DMS79 treated with DMSO at 0.1 percent for 48 hours (cell line): ENCODE measurements at regions not wholly inside any gene's neighbourhood (a gene's known extent, or its start where the extent isn't known, plus 50 kb on each side); places are given as distances from the start of the nearest gene placed in this dataset.

ENCODE experiments used
- DNase-seq: peaks from one replicate; lab custom pipeline; 2025; lab: John Stamatoyannopoulos, UW

DNA sequence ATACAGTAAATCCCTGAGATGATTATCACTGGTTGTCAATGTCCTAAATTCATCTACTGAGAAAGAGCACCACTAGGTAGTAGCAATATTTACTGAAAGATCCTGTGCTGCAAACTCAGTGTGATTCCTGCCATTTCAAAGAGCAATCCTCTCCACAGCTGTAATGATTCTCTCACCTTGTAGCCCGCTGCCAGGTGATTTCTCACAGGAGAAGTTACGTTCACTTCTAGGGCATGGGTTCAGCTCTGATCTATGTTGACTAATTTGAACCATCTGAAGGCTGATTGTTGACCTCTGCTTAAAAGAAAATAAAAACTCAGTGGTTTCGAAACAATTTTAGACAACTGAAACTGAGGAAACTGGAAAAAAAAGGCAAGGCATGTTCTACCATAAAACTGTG lies 197.0 kb downstream of the FAT4 start:
- no peak for DNase-seq

DNA sequence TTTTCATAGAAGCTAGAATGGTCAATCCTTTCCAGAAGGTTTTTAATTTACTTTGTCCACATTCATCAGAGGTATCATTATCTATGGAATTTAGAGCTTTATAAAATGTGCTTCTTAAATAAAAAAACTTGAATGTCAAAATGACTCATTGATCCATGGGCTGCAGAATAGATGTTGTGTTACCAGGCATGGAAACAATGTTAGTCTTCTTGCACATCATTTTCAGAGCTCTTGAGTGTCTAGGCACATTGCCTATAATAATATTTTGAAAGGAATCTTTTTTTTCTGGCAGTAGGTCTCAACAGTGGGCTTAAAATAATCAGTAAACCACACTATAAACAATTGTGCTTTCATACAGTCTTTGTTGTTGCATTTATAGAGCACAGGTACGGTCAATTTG lies 200.3 kb downstream of the FAT4 start:
- no peak for DNase-seq

GRCh38 chr4:125517831-125518230 lies 203.1 kb downstream of the FAT4 start:
- DNase-seq: no peak

DNA sequence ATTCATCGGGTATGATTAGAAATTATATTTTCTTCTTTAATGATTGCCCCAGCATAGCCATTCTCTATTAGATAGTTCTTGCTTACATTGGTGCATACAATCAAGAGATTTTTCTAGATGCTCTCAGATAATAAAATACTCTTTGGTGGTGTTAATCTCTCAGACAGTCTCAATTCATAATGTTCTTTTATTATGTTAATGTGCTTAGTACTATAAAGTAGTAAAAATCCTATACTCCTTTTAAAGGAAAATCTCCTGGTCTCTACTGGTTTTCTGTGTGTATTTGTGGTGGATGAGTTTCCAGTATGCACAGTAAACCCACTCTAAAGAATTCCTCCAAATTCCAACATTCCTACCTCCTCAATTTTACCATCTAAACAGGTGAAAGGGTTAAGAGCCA lies 203.5 kb downstream of the FAT4 start:
- no peak for DNase-seq

- no peak for DNase-seq
Observed at GRCh38 chr4:125519371-125520146, 204.8 kb downstream of the FAT4 start.

- no peak for DNase-seq
Observed at GRCh38 chr4:125520258-125520990, 205.7 kb downstream of the FAT4 start.

- no peak for DNase-seq
Observed at GRCh38 chr4:125522588-125522987, 207.8 kb downstream of the FAT4 start.

DNA sequence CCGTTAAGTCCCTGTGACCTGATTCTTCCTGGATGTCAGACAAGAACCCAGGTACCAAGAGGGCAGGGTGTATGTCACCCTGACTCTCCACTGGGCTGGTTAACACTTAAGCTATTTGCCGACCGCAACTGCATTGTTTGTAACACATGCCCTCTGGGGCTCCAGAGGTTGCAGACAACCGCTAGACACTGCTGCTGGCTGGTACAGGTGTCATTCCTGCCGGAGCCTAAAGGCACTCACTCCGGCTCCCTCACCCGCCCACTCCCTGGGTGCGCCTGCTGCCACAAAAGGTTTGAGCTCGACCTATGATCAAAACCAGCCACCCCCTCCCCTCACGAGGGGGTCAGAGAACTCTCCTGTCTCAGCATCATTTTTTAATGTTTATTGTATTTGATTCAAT lies 208.2 kb downstream of the FAT4 start:
- no peak for DNase-seq

DNA sequence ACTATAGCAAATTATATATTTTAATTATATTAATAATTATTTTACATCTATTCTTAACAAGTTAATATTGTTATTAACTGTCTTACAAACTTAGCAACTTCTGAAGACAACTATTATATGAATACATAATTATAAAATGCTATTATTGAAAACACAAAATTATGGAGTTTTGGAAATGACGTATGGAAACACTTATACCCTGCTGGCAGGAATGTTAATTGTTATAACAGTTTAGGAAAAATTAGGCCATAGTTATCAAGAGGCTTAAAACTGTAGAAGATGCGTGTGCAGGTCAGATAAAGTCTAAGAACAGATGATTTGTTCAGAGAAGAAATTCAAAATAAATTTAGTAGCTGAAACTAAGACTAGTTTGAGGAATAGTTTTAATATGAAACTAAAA lies 211.7 kb downstream of the FAT4 start:
- DNase-seq: no peak

DNA sequence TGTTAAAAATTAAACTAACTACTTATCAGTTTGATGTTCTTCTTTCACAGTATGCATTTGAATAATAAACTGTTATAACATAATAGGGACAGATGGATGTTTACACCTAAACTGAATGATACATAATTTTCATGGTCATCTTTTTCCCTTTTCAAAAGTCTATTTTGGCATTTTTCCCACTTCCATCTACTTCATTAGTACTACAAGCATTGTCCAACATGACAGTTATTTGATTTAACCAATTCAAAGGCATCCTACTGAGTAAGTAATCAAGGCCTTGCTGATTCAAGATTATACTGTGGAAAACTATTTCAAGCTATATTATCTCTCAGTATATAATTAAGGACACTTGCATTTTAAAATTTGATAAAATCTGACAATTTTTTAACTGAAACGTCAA lies 212.9 kb downstream of the FAT4 start:
- no peak for DNase-seq

GRCh38 chr4:125529071-125529470 lies 214.3 kb downstream of the FAT4 start:
- DNase-seq: no peak

GRCh38 chr4:125538670-125539069 lies 223.9 kb downstream of the FAT4 start:
- no peak for DNase-seq

GRCh38 chr4:125539691-125540090 lies 224.9 kb downstream of the FAT4 start:
- DNase-seq: no peak

- DNase-seq: no peak
Observed at GRCh38 chr4:125541836-125542385, 227.2 kb downstream of the FAT4 start.

DNA sequence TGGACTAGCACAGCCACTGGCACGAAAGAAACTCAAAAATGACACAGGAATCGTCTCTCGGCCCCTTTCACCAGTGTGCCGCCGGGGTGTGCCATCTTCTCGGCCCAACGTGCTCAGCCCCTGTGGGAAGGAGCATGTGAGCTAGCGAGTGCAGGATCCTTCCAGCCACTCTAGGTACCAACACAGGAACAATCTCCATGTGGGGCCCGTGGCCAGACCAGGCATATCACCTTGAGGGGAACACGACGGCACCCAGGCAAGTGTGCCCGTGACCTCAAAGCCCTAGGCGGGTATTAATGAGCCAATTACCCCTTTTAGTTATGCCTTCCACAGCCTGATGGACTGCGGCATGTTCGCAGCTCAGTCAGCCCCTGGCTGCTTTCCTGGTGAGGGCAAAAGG lies 231.5 kb downstream of the FAT4 start:
- no peak for DNase-seq

DNA sequence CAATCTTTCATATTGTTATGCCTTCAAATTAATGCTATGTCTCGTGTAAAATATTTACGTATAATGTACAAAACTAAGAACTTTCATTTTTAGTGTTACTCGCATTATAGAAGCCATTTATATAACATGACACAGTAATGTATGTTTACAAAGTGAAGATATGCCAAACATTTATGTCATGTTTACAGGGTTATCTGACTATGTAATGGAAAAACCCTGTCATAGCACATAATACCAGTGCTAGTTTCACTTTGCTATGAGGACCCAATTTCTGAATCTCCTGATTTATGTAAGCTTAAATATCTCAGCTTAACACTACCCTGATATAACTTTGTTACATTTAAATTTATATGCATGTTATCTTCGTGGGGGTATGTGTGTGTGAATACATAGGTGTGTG lies 233.1 kb downstream of the FAT4 start:
- DNase-seq: no peak

GRCh38 chr4:125550769-125551168 lies 236.0 kb downstream of the FAT4 start:
- no peak for DNase-seq

GRCh38 chr4:125551466-125551865 lies 236.7 kb downstream of the FAT4 start:
- DNase-seq: no peak

GRCh38 chr4:125551967-125552366 lies 237.2 kb downstream of the FAT4 start:
- no peak for DNase-seq

- no peak for DNase-seq
Observed at GRCh38 chr4:125572601-125573000, 257.8 kb downstream of the FAT4 start.

DNA sequence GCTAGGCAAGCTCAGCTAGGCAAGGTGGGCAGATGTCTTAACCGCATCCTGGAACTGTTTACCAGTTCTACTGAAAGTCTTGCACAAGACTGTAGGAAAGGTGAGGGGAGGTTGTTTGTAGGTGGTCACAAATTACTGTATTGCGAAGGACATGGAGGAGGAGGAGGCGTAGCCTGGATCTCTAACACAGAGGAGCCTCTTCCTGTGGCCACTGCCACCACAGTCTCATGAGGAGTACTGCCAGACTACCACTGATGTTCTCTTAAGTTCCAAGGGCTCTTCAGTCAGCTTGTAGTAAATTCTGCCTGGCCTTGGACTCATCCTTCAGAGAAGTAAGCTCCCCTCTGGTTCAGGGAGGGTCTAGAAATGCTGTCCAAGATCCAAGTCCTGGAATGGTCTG lies 258.6 kb downstream of the FAT4 start:
- no peak for DNase-seq

DNA sequence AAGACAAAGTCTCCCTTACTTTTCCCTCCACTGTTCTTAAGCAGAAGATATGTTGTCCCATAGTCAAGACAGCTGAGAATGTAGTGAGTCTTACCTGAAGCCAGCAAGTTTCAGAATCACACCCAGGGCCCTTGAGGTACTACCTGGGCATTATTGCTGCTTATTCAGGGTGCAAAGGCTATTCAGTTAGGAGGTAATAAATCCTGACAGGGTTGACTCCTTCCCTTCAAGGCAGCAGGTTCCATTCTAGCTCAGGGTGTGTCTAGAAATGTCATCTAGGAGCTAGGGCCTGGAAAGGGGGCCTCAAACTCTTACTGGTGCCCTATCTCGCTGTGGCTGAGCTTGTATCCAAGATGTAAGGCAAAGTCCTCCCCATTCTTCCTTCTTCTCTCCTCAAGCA lies 259.0 kb downstream of the FAT4 start:
- DNase-seq: no peak

DNA sequence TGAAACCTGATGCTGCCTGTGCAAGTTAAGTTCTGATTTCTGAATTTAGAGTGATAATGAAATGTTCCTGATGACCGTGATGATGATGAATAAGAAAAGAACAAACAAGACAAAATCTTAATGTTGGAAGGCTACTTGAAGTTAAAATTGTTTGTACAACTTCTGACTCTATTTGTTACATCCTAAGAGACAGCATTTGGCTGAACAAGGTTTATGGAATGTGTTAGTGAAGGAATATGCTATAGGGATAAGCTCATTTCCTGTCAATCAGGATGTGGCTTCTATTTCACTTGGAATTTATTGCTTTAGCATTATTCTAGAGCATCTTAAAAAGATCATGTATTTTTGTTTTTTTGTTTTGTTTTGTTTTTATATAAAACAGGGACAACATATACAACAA lies 267.5 kb downstream of the FAT4 start:
- no peak for DNase-seq
